Vagina (tissue), 2 donors: ENCODE measurements at regions not wholly inside any gene's neighbourhood (a gene's known extent, or its start where the extent isn't known, plus 50 kb on each side); places are given as distances from the start of the nearest gene placed in this dataset.

ENCODE experiments used
- CTCF ChIP-seq, 3 experiments: fragments of 450-650 bp in 2 of 3; fragments of 200-600 bp in 1 of 3; sonication (generic) in 1 of 3; IDR thresholded peaks; one replicate each; pipeline ENCODE4 v1.5.1; 2017 to 2019; ENCODE audit warnings: antibody characterized with exemption in 3 of 3, mild to moderate bottlenecking in 2 of 3, moderate library complexity in 2 of 3
- POLR2AphosphoS5 ChIP-seq, 2 donors: sonication (generic); formaldehyde crosslinking; IDR thresholded peaks; one replicate each; pipeline ENCODE4 v1.9.0; 2017; ENCODE audit warnings: antibody characterized with exemption in 2 of 2, mild to moderate bottlenecking in 2 of 2, low read depth in 1 of 2; ENCODE audit not compliant: insufficient read depth in 1 of 2

DNA sequence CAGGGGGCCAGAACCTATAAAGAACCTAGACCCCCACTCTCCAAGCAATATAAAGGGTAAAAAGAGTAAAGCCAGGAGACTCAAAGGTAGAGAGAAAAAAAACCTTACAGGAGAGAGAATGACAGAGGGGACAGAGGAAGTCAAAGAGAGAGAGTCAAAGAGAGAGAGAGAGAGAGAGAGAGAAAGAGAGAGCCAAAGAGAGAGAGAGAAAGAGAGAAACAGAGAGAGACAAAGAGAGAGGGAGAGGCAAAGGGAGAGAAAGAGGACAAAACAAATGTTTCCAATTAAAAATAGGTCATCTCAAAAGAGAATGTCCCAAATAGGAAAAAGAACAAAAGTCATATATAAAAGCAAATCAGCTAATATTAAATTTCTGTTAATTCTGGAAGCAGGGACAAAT lies 251.5 kb downstream of the DPY19L2 start:
- TF ChIP-seq CTCF (IDR thresholded peaks at IDR 0.05) (no peak), POLR2AphosphoS5 (IDR thresholded peaks at IDR 0.05; ENCODE audit: insufficient read depth in 1 of 2, low read depth in 1 of 2) (no peak)
